A673 (cell line): ENCODE measurements at regions not wholly inside any gene's neighbourhood (a gene's known extent, or its start where the extent isn't known, plus 50 kb on each side); places are given as distances from the start of the nearest gene placed in this dataset.

Source experiments
- BruUV-seq: library from RNA; stranded (reverse); fragments of 400-500 nt; replicated peaks from 2 replicates; lab custom pipeline; 2021; lab: Mats Ljungman, UMichigan
- CTCF ChIA-PET: fragments of 300-600 bp; sonication (Branson Sonifier 250); formaldehyde crosslinking; loops from one replicate; lab custom pipeline; 2022; ENCODE audit warnings: antibody characterized with exemption; lab: Charles Lee
- POLR2A ChIA-PET: fragments of 300-600 bp; sonication (Branson Sonifier 250); formaldehyde crosslinking; loops from one replicate; lab custom pipeline; 2022; ENCODE audit warnings: antibody characterized with exemption; ENCODE audit not compliant: low non-redundant PET; lab: Charles Lee
- DNase-seq: peaks from one replicate; pipeline ENCODE4 v3.0.0-alpha.2; 2015; ENCODE audit warnings: low spot score
- H3K27ac ChIP-seq: fragments of 200-600 bp; sonication (generic); 2 replicates; pipeline ENCODE4 v1.5.1; 2016; ENCODE audit warnings: mixed run types, low read depth, mild to moderate bottlenecking, mixed read lengths, antibody characterized with exemption, low read length; ENCODE audit not compliant: poor library complexity, severe bottlenecking
- H3K27me3 ChIP-seq: fragments of 200-600 bp; sonication (generic); replicated peaks from 2 replicates; pipeline ENCODE4 v1.6.1; 2017; ENCODE audit warnings: mixed run types, low read depth, mild to moderate bottlenecking, mixed read lengths, antibody characterized with exemption, low read length; ENCODE audit not compliant: insufficient read depth, poor library complexity
- H3K36me3 ChIP-seq: fragments of 200-600 bp; sonication (generic); 2 replicates; pipeline ENCODE4 v1.6.1; 2016; ENCODE audit warnings: mixed run types, mild to moderate bottlenecking, mixed read lengths, antibody characterized with exemption, low read length; ENCODE audit not compliant: insufficient read depth, poor library complexity, severe bottlenecking
- H3K4me1 ChIP-seq: fragments of 200-600 bp; sonication (generic); 2 replicates; pipeline ENCODE4 v1.6.1; 2017; ENCODE audit warnings: mixed run types, mild to moderate bottlenecking, mixed read lengths, antibody characterized with exemption, low read length; ENCODE audit not compliant: insufficient read depth, poor library complexity, severe bottlenecking
- H3K4me3 ChIP-seq: fragments of 200-600 bp; sonication (generic); 2 replicates; pipeline ENCODE4 v1.5.1; 2016; ENCODE audit warnings: low read depth, mixed run types, mild to moderate bottlenecking, mixed read lengths, low read length; ENCODE audit not compliant: poor library complexity, severe bottlenecking
- H3K9me3 ChIP-seq: fragments of 200-600 bp; sonication (generic); 2 replicates; pipeline ENCODE4 v1.6.1; 2016; ENCODE audit warnings: mixed run types, low read depth, mild to moderate bottlenecking, mixed read lengths, antibody characterized with exemption, low read length; ENCODE audit not compliant: poor library complexity, severe bottlenecking
- CTCF ChIP-seq: fragments of 300-800, 200-600 bp; sonication (generic); conservative IDR thresholded peaks from 2 replicates; pipeline ENCODE4 v1.5.1; 2017; ENCODE audit warnings: low read depth, mild to moderate bottlenecking, antibody characterized with exemption, low read length, moderate library complexity, mixed read lengths
- EZH2 ChIP-seq: fragments of 200-600 bp; sonication (generic); IDR thresholded peaks from 2 replicates; pipeline ENCODE4 v1.6.1; 2017; ENCODE audit warnings: borderline replicate concordance, low read depth, mild to moderate bottlenecking, mixed read lengths, antibody characterized with exemption, low read length; ENCODE audit not compliant: poor library complexity, severe bottlenecking
- intact Hi-C: fragments of 100-400 bp; cut with micrococcal nuclease; formaldehyde crosslinking; loops from one replicate; pipeline ENCODE4 v1.10.0; 2022; ENCODE audit not compliant: unreplicated experiment

GRCh38 chr9:115764645-115765044 lies 388.9 kb upstream of the PAPPA start:
- no peaks in the 10 kb centered on the region for H3K4me1 ChIP-seq
- no TSS peak for BruUV-seq
- ChIA-PET CTCF (no interaction called here), POLR2A (no interaction called here)
- H3K4me3 ChIP-seq: no peak overlapping the region
- DNase-seq: no peak
- no peak overlapping the region for H3K27ac ChIP-seq
- H3K36me3 ChIP-seq: no peaks in the 10 kb centered on the region
- no peaks in the 10 kb centered on the region for H3K9me3 ChIP-seq
- intact Hi-C loops: no loop called here
- H3K27me3 ChIP-seq: no peaks in the 10 kb centered on the region
- TF ChIP-seq CTCF (no peak), EZH2 (no peak)

DNA sequence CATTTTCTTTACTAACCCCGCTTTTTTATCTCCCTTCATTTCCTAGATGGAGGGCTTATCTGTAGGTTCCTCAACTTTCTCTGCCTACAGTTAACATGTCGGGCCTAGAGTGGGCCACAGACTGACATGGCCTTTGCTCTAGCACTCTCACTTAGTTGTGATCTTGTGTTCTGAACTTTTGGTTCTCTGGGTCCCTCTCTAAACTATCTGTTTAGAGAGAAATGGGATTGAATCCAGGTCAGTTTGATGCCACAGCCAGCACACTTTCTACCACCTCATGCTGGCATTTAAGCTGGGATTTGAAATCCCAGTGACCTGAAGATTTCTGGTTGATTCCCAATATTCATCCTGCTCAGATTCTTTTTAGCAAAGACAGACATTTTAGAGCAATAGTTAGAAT lies 388.5 kb upstream of the PAPPA start:
- intact Hi-C loops: no loop called here
- no peaks in the 10 kb centered on the region for H3K4me1 ChIP-seq
- no TSS peak for BruUV-seq
- ChIA-PET CTCF (no interaction called here), POLR2A (no interaction called here)
- no peak overlapping the region for H3K27ac ChIP-seq
- DNase-seq: no peak
- TF ChIP-seq CTCF (no peak), EZH2 (no peak)
- no peaks in the 10 kb centered on the region for H3K36me3 ChIP-seq
- H3K27me3 ChIP-seq: no peaks in the 10 kb centered on the region
- H3K4me3 ChIP-seq: no peak overlapping the region
- H3K9me3 ChIP-seq: no peaks in the 10 kb centered on the region

DNA sequence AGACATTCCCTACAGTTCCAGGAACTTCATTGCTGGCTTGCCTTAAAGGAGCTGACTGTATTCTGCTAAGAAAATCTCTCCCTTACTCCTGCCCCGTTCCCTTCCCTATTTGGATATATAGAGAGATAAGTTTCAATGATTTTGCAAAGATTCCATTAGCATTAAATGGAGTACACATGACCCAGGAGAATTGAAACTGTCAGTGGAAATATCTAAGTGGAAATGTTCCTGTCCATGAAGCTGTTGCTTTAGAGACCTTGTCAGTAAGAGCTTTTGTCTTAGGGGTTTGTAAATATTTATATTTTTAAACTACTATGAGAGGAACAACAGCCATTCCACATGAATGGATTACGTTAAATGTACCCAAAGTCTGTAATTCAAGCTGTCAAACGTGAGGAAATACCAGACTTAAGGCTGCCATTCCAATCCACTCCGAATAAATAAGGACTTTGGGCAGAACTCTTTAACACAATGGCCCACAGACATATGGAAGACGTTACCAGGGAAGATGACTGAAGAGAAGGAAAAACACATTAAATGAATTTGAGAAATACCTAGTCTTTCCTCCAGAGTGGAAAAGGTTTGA lies 387.1 kb upstream of the PAPPA start:
- no peak overlapping the region for H3K27ac ChIP-seq
- no TSS peak for BruUV-seq
- peak; percentile 19 for DNase-seq
- H3K36me3 ChIP-seq: no peaks in the 10 kb centered on the region
- CTCF ChIA-PET: no interaction called here
- H3K27me3 ChIP-seq: no peaks in the 10 kb centered on the region
- no peak for TF ChIP-seq CTCF
- TF ChIP-seq EZH2: no peak
- no peaks in the 10 kb centered on the region for H3K4me1 ChIP-seq
- no peak overlapping the region for H3K4me3 ChIP-seq
- no peaks in the 10 kb centered on the region for H3K9me3 ChIP-seq
- intact Hi-C loops: no loop called here
- POLR2A ChIA-PET: no interaction called here
